ENCODE measurements at regions not wholly inside any gene's neighbourhood (a gene's known extent, or its start where the extent isn't known, plus 50 kb on each side); places are given as distances from the start of the nearest gene placed in this dataset.
"Not testable (repeated sequence)": the region's sequence is repeated elsewhere in the genome, so short reads cannot be mapped to it uniquely, and the experiment has no call there.

DNA sequence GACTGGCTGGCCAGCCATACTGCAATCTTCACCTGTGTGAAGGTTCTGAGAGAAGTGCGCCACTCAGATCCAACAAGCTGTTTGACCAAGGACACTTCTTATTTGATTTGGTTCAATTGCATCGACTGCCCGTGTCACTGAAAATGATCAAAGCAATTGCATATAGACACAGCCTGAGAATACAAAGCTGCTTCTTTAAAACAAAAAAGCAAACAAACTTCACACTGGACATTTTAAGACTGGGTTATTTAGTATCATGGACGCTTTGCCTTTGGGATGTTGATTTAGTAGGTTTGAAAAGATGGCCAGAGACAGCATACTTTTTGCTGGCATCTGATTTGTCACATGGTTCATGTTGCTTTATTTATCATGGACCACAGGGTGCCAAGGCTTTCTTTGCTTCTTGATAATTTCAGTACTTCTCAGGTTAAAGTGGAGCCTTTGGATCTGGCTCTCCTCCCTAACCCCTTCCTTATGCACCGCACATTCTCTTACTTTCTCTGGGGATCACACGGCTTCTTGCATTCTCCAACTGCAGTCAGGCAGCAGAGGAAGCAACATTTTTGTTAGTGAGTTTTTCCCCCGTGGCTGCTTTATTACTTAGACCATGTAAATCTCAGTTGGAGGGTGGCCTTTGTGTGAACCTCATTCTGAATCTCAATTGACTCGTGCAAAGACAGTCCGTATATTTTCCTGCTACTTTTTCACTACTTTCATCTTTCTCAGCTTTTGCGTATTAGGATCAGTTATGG lies 151.0 kb downstream of the CD47 start:
- DNase-seq, result no peak

DNA sequence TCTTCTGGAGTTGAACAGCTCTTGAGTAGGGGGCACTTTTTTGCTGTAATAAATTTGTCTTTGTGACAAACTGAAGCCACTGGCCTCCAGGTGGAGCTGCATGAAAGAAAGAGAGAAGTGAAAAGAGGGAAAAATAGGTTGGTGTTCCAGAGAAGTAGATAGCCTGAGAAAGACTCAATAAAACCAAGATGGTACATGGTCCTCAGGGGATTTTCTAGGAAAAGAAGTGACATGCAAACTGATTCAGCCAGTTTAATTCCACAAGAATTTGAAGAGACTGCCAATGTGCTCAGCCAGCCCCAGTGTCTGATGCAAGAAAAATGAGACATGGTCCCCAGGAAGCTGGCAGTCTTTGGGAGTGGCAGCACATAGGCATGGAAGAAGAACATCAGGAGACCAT lies 152.7 kb downstream of the CD47 start:
- DNase-seq, result no peak

GRCh38 chr3:107934808-107935207 lies 156.0 kb downstream of the CD47 start:
- no peak for DNase-seq

DNA sequence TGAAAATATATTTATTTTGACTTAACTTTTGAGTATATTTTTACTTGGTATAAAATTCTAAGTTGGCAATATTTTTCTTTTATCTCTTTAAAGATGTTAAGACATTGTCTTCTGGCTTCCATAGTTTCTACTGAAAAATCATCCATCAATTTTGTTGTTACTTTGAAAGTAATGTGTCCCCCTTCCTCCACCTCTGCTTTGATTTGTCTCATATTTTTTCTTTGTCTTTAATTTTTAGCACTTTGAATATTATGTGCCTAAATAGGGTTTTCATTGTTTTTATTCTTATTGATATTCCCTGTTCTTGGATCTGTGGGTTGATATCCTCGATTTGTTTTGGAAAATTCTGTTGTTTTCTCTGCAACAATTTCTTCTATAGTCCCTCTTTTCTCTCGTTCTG lies 157.4 kb downstream of the CD47 start:
- DNase-seq, result no peak

DNA sequence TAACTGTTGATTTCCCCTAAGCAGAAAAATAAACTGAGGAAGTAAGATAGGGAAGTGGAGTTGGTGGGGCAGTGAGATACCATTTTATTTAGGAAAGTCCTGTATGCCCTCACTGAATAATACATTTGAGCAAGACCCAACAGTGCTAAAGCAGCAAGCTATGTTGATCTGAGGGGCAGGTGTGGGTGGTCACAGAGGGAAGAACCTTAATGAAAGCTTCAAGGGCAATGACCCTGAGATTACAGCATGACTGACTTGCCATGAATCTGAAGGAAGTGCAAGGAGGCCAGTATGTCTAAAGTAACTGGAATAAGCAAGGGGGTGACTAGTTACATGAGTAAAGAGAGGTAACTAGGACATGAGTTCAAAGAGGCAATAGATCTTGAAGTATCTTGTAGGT lies 159.5 kb downstream of the CD47 start:
- DNase-seq, result no peak

GRCh38 chr3:107929088-107929487 lies 161.7 kb downstream of the CD47 start:
- DNase-seq, result no peak

DNA sequence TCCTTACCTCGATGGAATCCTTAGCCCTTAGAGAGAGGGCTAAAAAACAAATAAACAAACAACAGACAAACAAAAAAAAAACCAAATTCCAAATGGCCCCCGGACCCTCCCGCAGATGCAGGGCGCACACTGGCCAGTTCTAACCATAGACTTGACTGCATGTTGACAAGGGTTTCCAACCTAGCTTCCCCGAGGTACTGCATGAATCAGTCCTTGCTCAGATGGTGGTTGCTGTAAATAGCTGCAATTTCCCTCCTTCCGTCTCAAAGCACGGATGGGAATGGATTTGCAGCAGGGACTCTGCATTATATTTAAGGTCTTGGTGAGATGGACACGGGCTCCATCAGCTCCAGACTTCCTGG lies 162.8 kb downstream of the CD47 start:
- DNase-seq, result peak; percentile 19

DNA sequence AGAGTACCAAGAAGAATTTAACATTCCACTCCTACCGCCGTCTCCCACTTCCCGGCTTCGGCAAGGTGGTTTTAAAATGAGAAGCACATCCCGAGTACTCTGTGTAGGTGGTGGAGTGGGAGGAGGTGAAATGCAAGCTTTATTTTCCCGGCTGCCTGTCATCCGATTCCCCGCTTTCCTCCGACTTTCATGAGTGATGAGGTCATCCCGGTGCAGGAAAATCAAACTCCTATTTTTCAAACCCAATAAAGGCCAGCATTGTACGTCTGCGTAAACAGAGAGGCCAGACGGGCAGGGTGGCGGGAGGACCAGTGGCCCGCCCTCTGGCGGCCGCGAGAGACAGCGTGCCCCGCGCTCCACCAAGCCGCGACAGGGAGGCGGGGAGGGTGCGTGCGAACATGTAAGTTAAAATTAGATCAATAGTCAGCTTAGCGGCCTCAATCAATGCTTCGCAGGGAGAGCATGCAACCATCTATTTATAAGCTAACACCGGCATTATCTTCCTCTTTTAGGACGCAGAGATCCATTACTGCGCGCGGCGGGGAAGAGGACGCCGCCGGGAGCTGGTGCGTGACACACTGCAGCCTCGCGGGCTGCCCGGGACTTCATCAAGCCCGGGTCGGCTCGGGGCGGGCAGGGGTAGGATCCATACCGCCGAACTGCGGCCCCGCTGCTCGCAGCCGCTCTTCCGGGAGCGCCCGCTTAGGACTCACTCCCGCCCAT lies 163.3 kb downstream of the CD47 start:
- peak; percentile 78 for DNase-seq

- DNase-seq, result no peak
These were observed 165.0 kb downstream of the CD47 start for GRCh38 chr3:107925851-107926250.

- no peak for DNase-seq
These were observed 169.8 kb downstream of the CD47 start for GRCh38 chr3:107921038-107921437.

DNA sequence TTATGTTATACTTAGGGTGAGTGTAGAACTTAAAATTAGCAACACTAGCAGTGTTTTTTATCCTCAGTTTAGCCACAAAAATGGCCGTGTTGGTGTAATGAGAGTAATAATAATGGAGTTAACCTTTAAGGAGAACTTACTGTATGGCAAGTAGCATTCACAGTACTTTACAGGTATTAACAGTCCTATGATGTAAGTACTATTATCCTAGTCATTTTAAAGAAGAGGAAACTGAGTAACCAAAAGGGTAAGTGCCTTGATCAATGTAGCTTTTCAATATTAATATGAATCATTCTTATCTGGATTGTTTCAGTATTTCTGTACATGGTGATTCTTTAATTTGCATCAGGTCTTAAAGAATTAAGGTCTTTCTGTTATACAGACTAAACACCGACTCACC lies 170.3 kb downstream of the CD47 start:
- no peak for DNase-seq

- DNase-seq, result no peak
These were observed 171.6 kb downstream of the CD47 start for GRCh38 chr3:107919239-107919638.

DNA sequence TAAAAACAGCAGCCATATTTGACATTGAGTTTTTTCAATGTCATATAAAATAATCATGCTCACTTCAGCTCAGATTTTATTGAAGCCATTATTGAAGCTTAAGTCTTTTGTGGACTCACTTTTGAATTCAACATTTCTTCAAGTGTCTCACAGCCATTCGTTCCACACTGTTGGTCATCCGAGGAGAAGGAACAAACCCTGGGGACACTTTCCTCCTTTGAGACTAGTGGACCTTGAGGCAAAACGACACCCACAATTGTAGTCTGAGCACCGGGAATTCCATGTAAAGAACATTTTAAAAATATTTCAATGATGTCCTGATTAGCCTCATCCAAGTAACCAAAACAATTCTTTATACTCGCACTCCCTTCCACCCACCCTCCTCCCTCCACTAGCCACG lies 174.7 kb downstream of the CD47 start:
- DNase-seq, result no peak

- no peak for DNase-seq
These were observed 175.1 kb downstream of the CD47 start for GRCh38 chr3:107915706-107916105.

- DNase-seq, result no peak
These were observed 177.1 kb downstream of the CD47 start for GRCh38 chr3:107913701-107914100.

- no peak for DNase-seq
These were observed 179.4 kb downstream of the CD47 start for GRCh38 chr3:107911337-107912000.

DNA sequence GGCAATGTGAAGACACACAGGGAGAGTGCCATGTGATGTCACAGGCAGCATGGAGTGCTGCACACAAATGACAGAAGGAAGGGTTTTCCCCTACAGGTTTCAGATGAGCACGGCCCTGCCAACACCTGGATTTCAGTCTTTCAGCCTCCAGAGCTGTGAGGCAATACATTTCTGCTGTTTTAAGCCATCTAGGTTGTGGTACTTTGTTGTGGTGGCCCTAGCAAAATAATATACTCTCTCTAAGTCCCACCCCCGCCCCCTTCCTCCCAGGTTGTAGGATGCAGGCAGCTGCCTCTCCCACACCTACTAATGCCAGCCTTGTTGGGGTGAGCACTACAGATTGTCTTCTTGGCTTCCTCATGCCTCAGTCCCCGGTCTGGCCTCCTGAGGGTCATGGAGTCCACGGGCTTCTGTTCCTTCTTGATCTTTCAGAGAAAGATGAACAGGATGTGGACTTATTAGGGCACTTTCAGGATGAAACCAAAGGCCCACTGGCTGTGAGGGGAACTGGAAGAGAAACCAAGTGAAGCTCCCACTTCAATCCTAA lies 180.0 kb downstream of the CD47 start:
- DNase-seq, result peak; percentile 40

DNA sequence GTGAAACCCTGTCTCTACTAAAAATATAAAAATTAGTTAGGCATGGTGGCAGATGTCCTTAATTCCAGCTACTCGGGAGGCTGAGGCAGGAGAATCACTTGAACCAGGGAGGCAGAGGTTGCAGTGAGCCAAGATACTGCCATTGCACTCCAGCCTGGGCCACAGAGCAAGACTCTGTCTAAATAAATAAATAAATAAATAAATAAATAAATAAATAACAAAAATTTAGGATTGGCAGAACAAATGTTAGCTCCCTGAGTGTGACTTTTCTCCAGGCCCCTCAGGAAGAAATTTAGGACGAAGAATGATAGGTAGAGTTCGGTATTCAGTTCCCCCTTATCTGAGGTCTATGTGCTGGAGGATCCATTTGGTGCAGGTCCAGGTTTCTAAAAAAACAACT lies 181.2 kb downstream of the CD47 start:
- not testable (repeated sequence) for DNase-seq

DNA sequence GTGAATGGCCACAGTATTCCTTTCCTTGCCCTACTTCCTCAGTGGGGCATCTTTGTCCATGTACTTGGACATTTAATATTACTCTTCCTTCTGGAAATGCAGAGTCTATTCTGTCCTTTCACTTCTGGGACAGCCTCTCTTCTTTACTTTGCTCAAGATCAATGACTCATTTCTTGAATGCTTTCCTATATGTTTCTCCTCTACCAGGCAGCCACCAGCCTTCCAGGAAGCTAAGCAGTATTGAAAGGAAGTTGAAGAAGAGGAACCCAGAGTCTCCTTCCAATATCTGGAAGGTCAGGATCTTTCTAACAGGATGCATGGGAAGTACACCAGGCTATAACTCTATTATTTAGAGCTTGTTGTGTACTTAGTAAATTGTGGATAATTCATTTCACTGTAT lies 182.8 kb downstream of the CD47 start:
- no peak for DNase-seq

- no peak for DNase-seq
These were observed 186.2 kb downstream of the CD47 start for GRCh38 chr3:107904536-107905066.

DNA sequence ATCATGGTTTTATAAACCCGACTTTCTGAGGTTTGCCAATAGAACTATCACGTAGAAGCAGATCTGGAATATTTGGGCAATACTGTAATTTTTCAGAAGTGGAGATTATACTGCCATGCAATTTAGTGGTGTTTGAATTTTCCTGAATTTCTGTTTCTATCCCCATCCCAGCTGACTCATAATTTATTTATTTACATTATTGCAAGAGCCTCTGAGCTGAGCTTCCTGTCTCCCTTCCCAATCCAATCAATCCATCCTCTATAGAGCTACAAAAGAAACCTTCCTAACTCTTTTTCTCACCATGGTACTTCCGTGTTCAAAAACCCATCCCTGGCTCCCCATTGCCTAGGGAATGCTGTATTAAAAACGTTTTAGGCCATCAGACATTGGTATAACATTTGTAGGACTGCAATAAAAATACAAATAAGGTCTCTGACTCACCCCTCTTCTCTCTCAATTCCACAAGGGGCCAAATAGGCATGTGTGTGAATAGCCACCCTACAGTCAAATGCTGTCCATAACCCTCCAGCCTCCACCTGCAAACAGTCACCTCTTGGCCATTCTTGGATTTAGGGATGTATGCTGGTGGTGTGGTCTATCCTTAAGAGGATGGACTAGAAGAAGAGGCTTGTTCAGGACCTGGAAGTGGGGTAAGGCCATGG lies 190.7 kb downstream of the CD47 start:
- DNase-seq, result no peak

DNA sequence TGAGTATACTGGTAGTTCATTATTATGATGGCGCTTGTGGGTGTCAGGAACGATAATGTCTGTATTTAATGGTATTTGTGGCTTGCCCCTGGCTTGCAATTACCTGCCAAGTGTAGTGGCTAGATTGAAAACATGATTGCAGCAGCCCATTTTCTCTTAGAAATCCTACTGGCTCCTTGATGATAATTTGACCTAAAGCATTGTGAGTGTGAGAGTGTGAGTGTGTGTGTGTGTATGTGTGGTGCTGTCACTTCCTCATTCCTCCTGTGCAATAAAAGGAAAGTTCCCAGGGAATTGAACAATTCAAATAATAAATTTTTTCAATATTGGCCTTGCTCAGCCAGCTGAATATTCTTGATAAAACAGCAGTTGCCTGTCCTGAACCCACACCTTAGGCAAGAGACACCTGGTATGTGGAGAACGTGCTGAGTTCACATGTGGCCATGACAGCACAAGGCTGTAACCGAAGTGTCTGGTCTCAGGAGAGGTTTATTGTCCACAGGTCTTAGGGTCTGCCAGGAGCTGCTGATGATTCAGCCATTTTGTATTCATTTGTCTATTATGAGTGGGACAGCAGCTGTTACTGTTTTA lies 193.3 kb downstream of the CD47 start:
- no peak for DNase-seq

DNA sequence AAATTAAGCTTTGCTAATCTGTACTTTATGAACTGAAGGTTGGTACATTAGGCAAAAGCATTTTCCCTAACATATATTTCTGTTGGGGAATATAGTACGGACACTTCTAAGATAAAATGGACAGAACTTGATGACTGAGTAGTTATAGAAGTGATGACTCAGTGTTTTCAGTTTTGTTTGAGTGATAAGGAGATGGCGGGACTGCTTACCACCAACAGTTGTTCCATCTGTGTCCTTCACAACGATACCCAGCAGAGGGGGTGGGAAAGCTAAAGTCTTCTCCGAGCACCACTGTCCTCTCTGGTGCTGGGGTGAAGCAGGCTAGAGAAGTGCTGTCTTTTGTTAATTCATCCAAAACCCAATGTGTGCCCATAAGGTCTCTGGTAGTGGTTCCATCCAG lies 195.8 kb downstream of the CD47 start:
- DNase-seq, result peak; percentile 28

Measured in activated CD4-positive, alpha-beta T cell treated with anti-CD3 and anti-CD28 coated beads, Interleukin-10, Interleukin-2, amounts not matched to agents 100 ng/mL and 50 ng/mL, durations not matched to agents 16 hours and 8 hours (primary cell).